NCI-H82 treated with DMSO at 0.1 percent for 48 hours (cell line): ENCODE measurements at regions not wholly inside any gene's neighbourhood (a gene's known extent, or its start where the extent isn't known, plus 50 kb on each side); places are given as distances from the start of the nearest gene placed in this dataset.
"Not testable (repeated sequence)": the region's sequence is repeated elsewhere in the genome, so short reads cannot be mapped to it uniquely, and the experiment has no call there.

ENCODE experiments used
- DNase-seq: peaks from one replicate; lab custom pipeline; 2025; ENCODE audit not compliant: unreplicated experiment; lab: John Stamatoyannopoulos, UW

DNA sequence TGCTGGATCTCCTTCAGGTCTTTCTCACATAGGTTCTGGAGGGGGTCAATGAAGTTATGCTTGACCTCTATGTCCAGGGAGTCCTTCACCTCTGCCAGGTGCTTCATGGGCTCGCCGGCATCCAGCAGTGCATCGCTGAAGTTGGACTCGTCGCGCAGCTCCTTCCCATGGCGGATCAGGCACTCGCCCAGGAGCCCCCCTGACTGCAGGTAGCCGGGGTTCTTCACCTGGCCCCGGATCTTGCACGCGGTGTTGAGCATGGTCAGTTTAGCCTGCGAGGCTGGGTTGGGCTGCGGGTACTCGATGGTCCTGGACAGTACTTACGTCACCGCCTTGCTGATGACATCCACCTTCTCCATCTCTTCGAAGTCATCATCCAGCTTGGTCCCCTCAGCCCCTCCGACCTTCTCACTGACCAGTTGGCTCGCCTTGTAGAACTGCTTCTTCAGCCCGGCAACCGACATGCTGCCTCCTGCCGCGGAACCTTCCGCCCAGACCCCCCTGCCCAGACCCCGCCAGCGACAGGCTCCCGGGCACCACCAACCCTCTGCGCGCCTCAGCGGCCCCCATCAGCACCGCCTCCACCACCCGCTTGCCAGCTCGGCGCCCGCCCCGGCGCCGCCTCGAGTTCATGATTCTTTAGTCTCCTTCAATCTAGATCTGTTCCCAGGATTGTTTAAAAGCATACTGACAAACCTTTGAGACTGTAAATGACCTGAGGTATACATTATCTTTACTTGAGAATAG is 99.8 kb downstream of the KPNA2 start:
- no peak for DNase-seq

DNA sequence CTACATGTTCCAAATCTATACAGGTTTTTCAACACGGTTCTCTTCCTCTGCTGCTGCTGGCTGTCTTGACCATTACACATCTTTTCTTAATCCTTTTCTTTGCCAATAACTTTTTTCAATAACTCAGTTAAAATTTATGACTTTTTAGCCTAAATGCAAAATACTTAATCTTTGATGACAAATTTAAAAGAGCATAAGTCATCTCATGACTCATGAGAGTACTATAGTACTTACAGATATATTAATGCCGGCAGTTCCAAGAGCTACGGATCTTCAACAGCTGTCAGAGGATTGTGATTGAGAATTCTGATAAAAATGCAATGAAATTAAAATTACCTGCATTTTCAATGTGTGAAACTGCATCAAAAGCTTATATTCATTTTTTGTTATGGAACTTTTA is 105.5 kb downstream of the KPNA2 start:
- DNase-seq = no peak

DNA sequence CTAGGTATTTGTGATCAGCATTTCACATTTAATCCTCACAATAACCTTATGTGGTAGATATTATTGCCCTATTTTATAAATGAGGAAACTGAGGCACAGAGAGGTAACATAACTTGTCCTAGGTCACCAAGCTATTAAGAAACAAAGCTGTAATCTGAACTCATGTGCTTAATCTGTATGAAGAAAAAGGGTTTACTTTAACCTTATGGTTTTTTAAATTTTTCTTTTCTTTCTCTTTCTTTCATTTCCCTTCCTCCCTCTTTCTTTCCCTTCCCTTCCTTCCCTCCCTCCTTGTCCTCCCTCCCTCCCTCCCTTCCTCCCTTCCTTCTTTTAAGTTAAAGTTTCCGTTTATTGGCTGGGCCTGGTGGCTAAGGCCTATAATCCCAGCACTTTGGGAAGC is 105.2 kb upstream of the AMZ2 start:
- DNase-seq = no peak

DNA sequence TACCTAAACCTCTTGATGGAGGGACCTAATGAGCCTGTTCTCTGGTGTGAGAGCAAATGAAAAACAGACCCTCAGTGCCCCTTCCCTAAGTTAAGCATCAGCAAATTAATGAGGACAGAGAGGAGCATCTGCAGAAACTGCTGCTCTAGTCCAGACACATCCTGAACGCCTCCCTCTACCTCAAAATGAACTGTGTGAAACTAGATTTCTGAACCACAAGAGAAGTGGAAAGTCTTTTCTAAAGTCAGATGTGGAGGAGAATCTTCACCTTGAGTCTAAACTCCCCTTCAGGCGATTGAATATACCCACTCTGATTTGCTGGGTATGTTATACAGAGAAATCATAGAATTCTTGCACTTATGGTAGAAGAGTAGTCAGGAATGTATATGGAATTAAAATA is 104.4 kb upstream of the AMZ2 start:
- DNase-seq = no peak

DNA sequence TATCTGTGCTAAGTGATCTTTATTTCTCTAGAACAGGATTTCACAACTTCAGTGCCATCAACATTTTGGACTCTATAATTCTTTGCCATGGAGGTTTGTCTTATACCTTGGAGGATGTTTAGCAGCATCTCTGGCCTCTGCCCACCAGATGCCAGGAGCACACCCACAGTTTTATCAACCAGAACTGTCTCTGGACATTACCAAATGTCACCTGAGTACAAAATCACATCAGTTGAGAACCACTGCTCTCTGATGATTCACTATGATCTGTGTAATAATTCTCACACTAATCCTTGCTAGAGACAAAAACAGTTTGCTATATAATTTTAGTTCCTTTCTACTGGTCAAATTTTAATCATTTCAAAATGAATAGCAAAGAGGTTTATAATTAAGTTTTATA is 102.8 kb upstream of the AMZ2 start:
- DNase-seq = no peak

DNA sequence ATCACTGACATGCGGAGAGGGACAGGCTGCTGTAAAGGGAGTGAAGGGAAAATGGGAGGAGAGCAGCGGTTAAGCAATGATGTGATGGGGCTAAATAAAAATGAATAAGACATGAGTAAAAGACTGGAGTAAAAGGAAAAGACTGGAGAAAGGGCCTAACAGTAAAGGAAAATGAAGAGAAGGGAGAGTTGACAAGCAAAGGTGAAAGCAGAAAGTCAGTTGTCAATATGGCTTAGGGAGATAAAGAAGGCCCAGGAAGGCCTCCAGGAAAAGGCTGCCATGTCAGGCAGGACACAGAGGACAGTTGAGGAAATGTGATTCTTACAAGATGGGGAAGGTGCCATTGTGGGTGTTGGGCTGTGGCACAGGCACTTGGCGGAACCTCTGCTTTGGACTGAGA is 98.9 kb upstream of the AMZ2 start:
- DNase-seq = no peak

DNA sequence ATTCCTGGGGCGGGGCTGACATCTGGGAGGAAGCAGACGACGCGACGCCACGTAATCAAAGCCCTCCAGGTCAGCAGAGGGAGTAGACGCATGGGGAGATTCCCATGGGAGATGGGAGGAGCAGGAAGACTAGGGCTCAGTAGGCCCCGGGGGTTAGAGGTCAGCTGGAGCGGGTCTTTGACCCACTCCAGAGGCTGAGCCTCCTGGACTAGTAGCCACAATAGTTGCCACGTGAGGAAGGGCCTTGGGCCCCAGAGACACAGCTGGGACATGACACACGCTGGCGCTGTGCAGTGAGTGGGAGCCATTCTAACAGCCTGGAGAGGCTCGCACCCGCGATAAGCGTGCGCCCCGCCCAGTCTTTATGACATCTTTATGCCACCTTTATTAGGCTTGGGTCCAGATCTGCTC is 95.7 kb upstream of the AMZ2 start:
- DNase-seq = no peak

DNA sequence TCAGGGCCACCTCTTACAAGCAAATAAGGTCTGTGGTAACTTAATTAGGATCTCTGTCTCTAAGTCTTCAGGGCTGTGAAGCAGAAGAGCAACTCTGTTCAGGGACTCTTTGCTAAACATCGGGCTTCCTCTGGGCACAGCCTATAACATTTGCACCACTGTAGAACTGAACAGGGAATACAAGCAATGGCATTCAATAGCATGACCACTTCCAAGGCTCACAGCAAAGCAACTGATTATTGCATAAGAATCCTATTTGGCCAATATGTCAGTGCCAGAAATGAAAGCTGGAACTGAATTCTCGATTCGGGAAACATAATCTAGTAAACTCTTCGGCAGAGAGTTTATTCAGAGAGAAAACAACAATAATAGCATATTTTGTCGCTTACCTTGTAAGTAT is 92.2 kb upstream of the AMZ2 start:
- no peak for DNase-seq

DNA sequence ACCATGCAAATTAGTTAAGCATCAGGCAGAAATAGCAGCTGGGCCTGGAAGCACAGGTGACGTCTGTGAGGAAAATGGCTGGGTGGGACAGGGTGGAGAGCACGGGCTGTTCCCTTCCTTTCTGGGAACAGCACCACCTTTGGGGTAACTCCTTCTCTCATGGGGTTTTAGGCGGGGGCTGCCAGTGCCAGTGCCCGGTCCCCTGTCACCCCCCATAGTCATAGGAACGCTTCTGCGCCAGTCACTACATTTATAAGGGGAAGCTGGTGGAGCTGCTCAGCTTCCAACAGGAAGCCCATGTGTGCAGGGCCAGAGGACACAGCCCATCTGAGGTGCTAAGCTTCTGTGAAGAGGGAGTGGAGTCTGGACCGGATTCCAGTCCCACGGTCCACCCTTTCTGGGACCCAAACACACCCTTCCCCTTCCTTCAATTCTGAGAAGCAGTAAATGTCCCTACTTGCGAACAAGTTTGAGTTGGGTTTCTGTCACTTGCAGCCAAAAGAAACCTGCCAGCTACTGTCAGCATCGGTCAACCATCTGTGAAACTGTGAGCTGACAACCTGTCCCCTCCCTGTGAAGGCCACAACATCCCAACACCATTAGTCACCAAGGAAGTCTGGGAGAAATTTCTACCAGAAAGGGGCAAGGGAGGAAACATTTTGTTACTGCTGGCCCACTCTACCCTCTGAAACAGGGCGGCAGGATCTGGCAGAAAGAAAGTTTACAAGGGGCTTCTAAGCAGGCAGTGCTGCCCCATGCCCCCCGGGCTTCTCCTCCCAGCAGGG is 86.0 kb upstream of the AMZ2 start:
- DNase-seq = no peak

DNA sequence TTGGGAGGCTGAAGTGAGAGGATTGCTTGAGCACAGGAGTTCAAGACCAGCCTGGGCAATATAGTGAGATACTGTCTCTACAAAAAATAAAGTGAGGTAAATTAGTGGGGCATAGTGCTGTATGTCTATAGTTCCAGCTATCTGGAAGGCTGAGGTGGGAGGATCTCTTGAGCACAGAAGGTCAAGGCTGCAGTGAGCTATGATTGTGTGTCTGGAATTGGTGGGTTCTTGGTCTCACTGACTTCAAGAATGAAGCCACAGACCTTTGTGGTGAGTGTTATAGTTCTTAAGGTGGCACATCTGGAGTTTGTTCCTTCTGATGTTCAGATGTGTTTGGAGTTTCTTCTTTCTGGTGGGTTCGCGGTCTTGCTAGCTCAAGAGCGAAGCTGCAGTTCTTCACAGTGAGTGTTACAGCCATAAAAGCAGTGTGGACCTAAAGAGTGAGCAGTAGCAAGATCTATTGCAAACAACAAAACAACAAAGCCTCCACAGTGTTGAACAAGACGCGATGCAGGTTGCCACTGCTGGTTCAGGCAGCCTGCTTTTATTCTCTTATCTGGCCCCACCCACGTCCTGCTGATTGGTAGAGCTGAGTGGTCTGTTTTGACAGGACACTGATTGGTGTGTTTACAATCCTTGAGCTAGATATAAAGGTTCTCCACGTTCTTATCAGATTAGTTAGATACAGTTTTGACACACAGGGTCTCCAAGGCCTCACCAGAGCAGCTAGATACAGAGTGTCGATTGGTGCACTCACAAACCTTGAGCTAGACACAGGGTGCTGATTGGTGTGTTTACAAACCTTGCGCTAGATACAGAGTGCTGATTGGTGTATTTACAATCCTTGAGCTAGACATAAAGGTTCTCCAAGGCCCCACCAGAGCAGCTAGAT is 79.3 kb upstream of the AMZ2 start:
- DNase-seq = not testable (repeated sequence)

DNA sequence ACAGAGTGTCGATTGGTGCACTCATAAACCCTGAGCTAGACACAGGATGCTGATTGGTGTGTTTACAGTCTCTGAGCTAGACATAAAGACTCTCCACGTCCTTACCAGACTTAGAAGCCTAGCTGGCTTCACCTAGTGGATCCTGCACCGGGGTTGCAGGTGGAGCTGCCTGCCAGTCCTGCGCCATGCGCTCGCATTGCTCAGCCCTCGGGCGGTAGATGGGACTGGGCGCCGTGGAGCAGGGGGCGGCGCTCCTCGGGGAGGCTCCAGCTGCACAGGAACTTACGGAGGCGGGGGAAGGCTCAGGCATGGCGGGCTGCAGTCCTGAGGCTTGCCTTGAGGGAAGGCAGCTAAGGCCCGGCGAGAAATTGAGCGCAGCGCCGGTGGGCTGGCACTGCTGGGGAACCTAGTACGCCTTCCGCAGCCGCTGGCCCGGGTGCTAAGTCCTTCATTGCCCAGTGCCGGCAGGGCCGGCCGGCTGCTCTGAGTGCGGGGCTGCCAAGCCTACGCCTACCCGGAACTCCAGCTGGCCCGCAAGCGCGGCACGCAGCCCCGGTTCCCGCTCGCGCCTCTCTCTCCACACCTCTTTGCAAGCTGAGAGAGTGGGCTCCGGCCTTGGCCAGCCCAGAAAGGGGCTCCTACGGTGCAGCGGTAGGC is 78.5 kb upstream of the AMZ2 start:
- DNase-seq = not testable (repeated sequence)

DNA sequence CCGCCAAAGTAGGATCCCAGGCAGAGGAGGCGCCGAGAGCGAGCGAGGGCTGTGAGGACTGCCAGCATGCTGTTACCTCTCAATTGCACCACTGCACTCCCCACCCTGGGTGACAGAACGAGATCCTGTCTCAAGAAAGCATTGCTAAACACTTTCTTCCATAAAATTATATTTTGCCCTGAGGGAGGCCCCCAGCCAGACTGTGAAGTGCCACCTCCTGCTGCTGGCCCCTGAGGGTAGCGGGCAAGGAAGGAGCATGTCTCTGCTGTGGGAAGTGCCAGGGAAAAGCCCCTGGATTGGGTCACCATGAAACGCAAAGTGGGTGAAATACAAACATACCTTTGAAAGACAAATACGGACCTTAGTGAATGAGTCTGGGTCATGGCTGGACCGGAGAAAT is 78.0 kb upstream of the AMZ2 start:
- no peak for DNase-seq

DNA sequence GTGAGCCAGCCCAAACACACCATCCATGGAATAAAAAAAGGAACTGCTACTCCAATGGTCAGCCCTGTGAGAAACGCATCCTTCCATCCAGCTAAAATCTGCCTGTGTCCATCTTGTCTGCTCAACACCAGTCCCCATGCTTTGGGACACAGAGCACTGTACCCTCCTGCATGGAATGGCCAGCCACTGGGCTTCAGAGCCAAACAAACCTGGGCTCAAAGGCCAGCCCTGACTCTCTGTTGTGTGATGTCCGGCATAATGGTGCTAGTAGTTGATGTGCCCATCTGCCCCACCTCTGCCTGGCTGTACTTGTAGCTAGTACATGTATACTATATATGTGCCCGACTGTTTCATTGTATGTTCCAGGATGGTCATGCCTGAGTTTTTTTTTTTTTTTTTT is 77.6 kb upstream of the AMZ2 start:
- DNase-seq = no peak

DNA sequence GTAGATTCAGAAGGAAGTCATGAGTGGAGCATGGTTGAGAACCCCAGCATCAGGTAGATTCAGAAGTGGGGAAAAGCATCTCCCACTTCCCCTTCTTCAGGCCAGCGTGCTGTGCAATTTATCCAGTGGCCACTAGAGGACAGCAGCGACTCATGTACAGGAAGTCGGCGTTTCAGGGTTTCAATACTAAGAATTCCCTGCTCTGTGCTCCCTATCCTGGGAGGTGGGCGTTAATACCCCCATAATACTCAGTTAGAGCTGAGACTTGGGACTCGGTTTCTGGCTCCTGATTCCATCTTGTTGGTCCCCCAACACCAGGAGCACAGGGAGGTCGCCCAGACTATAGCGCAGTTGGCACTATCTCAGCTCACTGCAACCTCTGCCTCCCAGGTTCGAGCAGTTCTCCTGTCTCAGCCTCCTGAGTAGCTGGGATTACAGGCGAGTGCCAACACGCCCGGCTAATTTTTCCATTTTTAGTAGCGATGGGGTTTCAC is 75.3 kb upstream of the AMZ2 start:
- DNase-seq = peak; percentile 61

DNA sequence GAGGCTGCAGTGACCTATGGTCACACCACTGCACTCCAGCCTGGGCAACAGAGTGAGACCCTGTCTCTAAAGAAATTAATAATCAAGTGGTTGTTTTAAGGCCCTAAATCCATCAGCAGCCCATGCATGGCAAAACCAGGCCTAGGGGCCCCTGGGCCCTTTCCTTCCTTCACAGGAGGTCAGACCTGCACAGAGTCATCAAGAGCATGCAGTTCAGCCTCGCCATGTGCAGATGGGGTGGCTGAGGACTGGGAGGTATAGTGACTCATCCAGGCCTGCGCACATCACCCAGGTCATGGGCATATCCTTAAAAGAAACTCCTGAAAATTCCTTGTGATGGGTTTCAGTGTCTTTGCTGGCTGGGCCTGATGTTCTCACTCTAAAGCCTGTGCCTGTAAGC is 72.4 kb upstream of the AMZ2 start:
- DNase-seq = no peak

DNA sequence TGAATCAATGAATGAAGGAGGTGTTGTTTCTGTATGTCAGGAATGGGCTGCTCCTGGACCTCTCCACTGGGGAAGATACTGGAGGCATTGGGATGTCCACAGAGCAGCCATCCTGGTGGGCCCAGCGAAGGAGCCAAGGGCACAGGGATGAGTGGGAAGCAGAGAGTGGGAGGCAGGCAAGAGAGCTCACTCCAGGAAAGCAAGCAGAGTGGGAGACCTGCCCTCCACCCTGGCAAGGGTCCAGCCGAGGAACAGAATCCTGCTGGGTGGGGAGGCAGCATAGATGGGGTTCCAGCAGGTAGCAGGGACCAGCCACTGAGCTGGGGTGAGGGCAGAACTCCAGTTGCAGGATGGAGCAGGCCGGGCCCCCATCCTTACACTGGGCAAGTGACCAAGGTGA is 71.9 kb upstream of the AMZ2 start:
- no peak for DNase-seq

DNA sequence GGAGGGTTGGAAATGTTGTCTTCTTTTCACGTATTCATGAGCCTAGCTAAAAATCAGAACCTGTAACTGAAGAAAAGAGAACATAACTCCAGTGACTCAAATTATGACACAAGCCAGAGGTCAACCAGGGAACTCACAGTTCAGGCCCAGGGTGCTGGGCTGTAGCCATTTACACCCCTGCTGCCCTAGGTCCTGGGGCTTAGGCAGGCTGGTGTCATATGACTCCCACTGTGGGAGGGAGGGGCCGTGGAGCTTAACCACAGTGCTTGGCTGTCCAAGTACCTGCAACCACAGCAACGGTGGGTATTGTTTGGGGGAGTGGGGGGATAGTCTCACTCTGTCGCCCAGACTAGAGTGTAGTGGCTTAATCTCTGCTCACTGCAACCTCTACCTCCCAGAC is 71.1 kb upstream of the AMZ2 start:
- DNase-seq = no peak

DNA sequence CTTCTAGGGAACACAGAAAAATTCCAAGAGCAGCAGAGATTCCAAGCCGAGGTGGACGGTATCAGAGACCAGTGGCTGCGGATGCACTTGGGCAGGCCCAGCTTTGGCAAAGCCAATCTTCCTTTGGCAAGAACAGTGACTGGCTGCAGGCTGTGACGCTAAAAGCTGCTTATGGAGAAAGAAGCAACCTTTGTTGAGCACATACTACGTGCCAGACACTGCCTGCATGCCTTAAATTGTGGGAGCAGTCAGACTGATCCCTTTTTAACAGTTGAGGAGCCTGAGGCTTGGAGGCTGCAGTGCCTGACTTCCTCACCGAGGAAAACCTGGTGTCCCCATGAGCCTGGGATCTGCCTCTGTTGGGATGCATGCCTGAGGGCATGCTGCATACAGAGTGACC is 69.0 kb upstream of the AMZ2 start:
- DNase-seq = no peak

DNA sequence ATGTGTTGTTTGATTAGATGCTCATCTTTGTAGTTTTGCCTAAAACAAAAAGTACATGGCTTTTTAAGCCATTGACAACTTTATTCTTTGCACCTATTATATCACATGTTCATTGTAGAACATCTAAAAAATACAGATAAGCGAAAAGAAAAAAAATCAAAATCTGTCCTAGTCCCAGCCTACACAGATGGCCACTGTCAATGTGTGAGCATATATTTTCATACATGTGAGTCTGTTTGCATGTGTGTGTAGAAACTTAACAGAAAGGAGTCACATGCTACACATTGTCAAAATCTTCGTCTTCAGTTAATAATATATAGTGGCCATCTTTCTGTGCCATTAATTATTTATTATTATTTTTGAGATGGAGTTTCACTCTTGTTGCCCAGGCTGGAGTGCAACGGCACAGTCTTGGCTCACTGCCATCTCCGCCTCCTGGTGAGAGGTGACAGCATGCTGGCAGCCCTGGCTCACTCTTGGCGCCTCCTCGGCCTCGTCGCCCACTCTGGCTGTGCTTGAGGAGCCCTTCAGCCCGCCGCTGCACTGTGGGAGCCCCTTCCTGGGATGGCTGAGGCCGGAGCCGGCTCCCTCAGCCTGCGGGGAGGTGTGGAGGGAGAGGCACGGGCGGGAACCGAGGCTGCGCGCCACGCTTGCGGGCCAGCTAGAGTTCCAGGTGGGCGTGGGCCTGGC is 68.5 kb upstream of the AMZ2 start:
- DNase-seq = no peak

DNA sequence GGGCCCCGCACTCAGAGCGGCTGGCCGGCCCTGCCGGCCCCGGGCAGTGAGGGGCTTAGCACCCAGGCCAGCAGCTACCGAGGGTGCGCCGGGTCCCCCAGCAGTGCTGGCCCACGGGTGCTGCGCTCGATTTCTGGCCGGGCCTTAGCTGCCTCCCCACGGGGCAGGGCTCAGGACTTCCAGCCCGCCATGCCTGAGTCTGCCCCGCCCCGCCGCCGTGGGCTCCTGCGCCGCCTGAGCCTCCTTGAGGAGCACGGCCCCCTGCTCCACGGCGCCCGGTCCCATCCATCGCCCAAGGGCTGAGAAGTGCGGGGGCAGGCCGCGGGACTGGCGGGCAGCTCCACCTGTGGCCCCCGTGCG is 67.9 kb upstream of the AMZ2 start:
- DNase-seq = no peak

DNA sequence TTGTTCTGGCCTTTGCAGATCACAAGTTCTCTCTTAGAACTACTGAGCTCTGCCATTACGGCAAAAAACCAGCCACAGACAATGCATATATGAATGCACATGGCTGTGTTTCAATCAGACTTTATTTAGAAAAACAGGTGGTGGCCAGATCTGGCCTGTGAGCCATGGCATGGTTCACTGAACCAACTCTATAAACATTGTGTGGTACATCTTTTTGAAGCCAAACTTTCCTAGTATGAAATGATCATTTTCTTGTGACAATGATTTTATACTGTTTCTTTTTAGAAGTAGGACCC is 65.9 kb upstream of the AMZ2 start:
- no peak for DNase-seq
